HEK293T (cell line): ENCODE measurements at regions not wholly inside any gene's neighbourhood (a gene's known extent, or its start where the extent isn't known, plus 50 kb on each side); places are given as distances from the start of the nearest gene placed in this dataset.

Source experiments
- CTCF ChIA-PET: fragments of 350-600 bp; formaldehyde crosslinking; extraction: SDS; loops from one replicate; lab custom pipeline; 2021; ENCODE audit warnings: antibody characterized with exemption, inconsistent platforms; lab: Yijun Ruan, JAX
- POLR2A ChIA-PET: fragments of 350-600 bp; formaldehyde crosslinking; extraction: SDS; loops from one replicate; lab custom pipeline; 2020; ENCODE audit warnings: antibody characterized with exemption, inconsistent platforms; lab: Yijun Ruan, JAX
- DNase-seq: peaks from one replicate; pipeline ENCODE4 v3.0.0; 2012; ENCODE audit warnings: mixed read lengths; ENCODE audit errors: extremely low spot score
- ARNT ChIP-seq: fragments of 450-650 bp; IDR thresholded peaks from 2 replicates; pipeline ENCODE4 v1.6.1; 2017; ENCODE audit warnings: mild to moderate bottlenecking
- BHLHE40 ChIP-seq: fragments of 450-650 bp; IDR thresholded peaks from 2 replicates; pipeline ENCODE4 v1.6.1; 2016; ENCODE audit warnings: mild to moderate bottlenecking, moderate library complexity, borderline replicate concordance
- CTBP1 ChIP-seq: fragments of 450-650 bp; IDR thresholded peaks from 2 replicates; pipeline ENCODE4 v1.6.1; 2016; ENCODE audit warnings: borderline replicate concordance
- ELF4 ChIP-seq: fragments of 450-650 bp; IDR thresholded peaks from 2 replicates; pipeline ENCODE4 v1.6.1; 2017; ENCODE audit warnings: antibody characterized with exemption
- FOXA1 ChIP-seq: fragments of 450-650 bp; IDR thresholded peaks from 2 replicates; pipeline ENCODE4 v1.6.1; 2016; ENCODE audit warnings: mild to moderate bottlenecking
- FOXK2 ChIP-seq: fragments of 450-650 bp; IDR thresholded peaks from 2 replicates; pipeline ENCODE4 v1.6.1; 2016; ENCODE audit warnings: mild to moderate bottlenecking
- FOXM1 ChIP-seq: fragments of 450-650 bp; IDR thresholded peaks from 2 replicates; pipeline ENCODE4 v1.6.1; 2017; ENCODE audit warnings: mild to moderate bottlenecking, borderline replicate concordance
- HDGF ChIP-seq: fragments of 450-650 bp; IDR thresholded peaks from 2 replicates; pipeline ENCODE4 v1.6.1; 2017; ENCODE audit warnings: antibody characterized with exemption, borderline replicate concordance
- L3MBTL2 ChIP-seq: fragments of 450-650 bp; conservative IDR thresholded peaks from 2 replicates; pipeline ENCODE4 v1.6.1; 2016; ENCODE audit warnings: mild to moderate bottlenecking
- LEF1 ChIP-seq: fragments of 450-650 bp; IDR thresholded peaks from 2 replicates; pipeline ENCODE4 v1.6.1; 2017; ENCODE audit warnings: mild to moderate bottlenecking, borderline replicate concordance
- NFRKB ChIP-seq: fragments of 450-650 bp; IDR thresholded peaks from 2 replicates; pipeline ENCODE4 v1.6.1; 2016; ENCODE audit warnings: mild to moderate bottlenecking, moderate library complexity
- SP1 ChIP-seq: fragments of 450-650 bp; IDR thresholded peaks from 2 replicates; pipeline ENCODE4 v1.6.1; 2017
- SUZ12 ChIP-seq: fragments of 450-650 bp; IDR thresholded peaks from 2 replicates; pipeline ENCODE4 v1.6.1; 2016; ENCODE audit warnings: mild to moderate bottlenecking
- TARDBP ChIP-seq: fragments of 450-650 bp; IDR thresholded peaks from 2 replicates; pipeline ENCODE4 v1.6.1; 2016
- ZNF384 ChIP-seq: fragments of 450-650 bp; IDR thresholded peaks from 2 replicates; pipeline ENCODE4 v1.6.1; 2016
- TF ChIP-seq, protein P1 (sequence below): fragments of 450-650 bp; IDR thresholded peaks from 2 replicates; pipeline ENCODE4 v1.6.1; 2016

DNA sequence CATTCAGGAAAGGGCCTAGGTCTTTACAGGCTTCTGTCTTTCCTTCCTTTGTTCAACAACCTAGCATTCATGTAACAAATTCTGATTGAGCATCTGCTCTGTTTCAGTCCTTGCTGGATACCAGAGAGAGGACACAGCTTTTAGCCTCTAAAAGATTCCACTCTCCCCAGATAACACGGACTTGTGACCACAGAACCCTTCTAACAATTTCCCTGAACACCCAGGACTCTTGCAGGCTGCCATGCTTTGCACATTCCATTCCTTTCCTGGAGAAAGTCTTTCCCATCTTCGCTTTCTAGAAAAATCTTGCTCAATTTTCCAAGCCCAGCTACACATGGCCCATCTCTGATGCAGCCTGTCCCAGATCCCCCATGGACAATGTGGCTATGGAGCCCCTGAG, 310.9 kb downstream of the ACTL7B start:
- CTCF ChIA-PET: interaction anchor here (0.6 to 0.8 kb wide), 2 partner anchors 10 to 21 kb away, joined by 3 to 4 read pairs; no protein-coding TSS in a partner anchor
- TF ChIP-seq FOXM1 (no peak), L3MBTL2 (no peak), CTBP1 (no peak), ELF4 (no peak), ARNT (no peak), ZNF384 (no peak), SP1 (no peak), HDGF (no peak), TARDBP (no peak), NFRKB (no peak), FOXA1 (no peak), LEF1 (no peak), FOXK2 (no peak), SUZ12 (no peak), BHLHE40 (no peak)
- TF ChIP-seq, protein P1, sequence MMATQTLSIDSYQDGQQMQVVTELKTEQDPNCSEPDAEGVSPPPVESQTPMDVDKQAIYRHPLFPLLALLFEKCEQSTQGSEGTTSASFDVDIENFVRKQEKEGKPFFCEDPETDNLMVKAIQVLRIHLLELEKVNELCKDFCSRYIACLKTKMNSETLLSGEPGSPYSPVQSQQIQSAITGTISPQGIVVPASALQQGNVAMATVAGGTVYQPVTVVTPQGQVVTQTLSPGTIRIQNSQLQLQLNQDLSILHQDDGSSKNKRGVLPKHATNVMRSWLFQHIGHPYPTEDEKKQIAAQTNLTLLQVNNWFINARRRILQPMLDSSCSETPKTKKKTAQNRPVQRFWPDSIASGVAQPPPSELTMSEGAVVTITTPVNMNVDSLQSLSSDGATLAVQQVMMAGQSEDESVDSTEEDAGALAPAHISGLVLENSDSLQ: no peak
- POLR2A ChIA-PET: no interaction called here
- no peak for DNase-seq

DNA sequence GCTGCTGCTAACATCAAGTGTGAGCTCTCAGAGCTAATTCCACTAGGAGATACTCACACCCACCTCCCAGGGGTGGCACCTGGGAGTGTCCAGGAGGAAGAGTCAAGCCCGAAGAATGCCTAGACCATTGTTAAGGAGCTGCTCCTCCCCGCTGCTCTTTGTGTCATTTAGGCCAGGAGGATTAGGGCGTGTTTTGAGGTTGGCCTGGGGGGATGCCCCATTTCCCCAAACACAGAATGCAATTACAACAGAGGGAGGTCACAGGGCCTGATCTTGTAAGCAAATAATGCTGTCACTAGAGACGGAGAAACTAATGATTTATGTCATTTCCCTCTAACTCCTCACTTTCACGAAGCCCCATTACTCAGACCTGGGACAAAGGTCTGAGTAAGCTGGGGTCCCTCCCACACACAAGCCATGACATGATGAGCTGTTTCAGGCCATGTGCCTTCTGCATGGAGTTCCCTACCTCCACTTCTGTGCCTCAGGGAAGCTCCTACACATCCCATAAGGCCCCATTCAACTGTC, 312.5 kb downstream of the ACTL7B start:
- no peak for DNase-seq
- ChIA-PET POLR2A (interaction anchor here (0.9 kb wide), 1 partner anchor 8 kb away, joined by 3 read pairs; no protein-coding TSS in a partner anchor), CTCF (interaction anchor here (0.8 kb wide), 1 partner anchor 22 kb away, joined by 3 read pairs; no protein-coding TSS in a partner anchor)
- TF ChIP-seq FOXK2: no peak
- TF ChIP-seq, protein P1: peak; percentile 78

DNA sequence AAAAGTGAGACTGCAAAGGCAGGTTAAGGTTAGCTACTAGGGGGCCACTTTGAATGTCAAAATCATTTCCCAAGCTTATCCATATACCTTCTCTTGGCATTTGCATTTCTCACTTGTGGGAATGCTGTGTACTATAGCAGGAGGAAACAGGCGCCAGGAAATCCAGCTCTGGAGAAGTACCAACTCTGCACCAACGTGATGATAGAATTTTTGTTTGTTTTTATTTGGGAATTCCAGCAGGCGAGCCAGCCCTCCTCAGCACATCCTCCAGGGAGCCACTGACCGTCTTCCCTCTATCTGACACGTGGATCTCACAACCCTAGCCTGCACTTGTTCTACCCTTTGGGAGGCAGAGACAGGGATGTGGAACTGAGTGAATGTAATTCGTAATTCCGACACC, 318.0 kb downstream of the ACTL7B start:
- POLR2A ChIA-PET: no interaction called here
- CTCF ChIA-PET: no interaction called here
- no peak for DNase-seq

DNA sequence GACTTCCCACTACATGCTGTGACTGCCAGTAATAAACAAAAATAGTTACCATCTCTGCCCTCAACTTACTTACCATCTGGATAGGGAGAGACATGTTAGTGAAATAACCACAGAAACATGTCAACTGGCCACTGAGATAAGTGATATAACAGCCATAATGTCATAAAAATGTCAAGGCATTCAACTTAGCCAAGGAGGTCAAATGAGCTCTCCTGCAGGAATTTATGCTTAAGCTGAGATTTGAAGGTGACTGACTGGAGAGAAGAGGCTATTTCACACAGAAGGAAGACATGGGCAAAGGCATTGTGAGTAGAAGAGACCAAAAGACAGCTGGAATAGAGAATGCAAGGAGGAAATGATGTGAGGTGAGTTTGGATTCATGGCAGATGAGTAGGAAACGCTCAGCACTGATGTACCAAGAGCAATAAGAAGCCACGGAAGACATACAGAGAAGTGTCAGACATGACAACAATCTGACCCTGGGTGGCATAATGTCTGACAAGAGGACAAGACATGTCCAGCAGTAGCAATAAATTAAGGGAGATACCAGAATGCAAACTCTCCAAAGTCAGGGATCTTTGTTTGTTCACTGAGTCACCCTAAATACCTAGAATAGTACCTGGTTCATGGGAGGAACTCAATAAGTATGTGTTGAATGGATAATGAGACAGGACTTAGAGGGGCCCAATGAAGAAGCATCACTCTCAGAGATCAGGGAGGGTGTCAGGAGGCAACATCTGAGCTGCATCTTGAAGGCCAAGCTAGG, 318.8 kb downstream of the ACTL7B start:
- TF ChIP-seq, protein P1: no peak
- no peak for TF ChIP-seq ZNF384
- DNase-seq: no peak
- ChIA-PET CTCF (interaction anchor here (0.7 kb wide), 1 partner anchor 11 kb away, joined by 3 read pairs; no protein-coding TSS in a partner anchor), POLR2A (no interaction called here)

More for the DNA sequence above, 318.0 kb downstream of the ACTL7B start:
- TF ChIP-seq TARDBP: no peak
- TF ChIP-seq FOXA1: no peak
- TF ChIP-seq L3MBTL2: no peak
- TF ChIP-seq NFRKB: no peak
- TF ChIP-seq SP1: no peak
- no peak for TF ChIP-seq CTBP1
- TF ChIP-seq, protein P1: no peak
- no peak for TF ChIP-seq HDGF
- TF ChIP-seq LEF1: no peak
- TF ChIP-seq SUZ12: no peak
- no peak for TF ChIP-seq ELF4
- no peak for TF ChIP-seq ARNT
- TF ChIP-seq FOXM1: no peak
- no peak for TF ChIP-seq BHLHE40
- no peak for TF ChIP-seq ZNF384

DNA sequence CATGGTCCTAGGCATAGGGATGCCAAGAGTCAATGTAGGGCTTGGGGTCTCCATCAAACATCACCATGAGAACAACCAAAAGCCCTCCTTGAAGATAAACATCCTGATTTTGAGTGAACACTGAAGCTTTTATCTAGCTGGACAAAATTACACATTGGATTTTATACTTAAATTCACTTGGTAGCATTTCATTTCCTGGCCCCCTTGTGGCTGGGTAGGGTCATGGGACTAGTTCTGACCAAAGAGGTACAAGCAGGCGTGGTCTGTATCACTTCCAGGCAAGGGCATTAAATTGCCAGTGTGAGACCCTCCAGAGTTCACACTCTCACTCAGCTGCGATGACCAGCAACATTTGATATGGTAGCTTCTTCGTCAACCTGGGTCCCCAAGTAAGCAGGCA, 320.3 kb downstream of the ACTL7B start:
- POLR2A ChIA-PET: no interaction called here
- DNase-seq: peak; percentile 26
- CTCF ChIA-PET: interaction anchor here (0.9 to 1.0 kb wide), 3 partner anchors 10 to 18 kb away, joined by 3 to 4 read pairs (median 3); no protein-coding TSS in a partner anchor
- TF ChIP-seq FOXK2 (no peak), ELF4 (no peak), SP1 (no peak), L3MBTL2 (no peak), HDGF (no peak), ARNT (no peak), NFRKB (no peak), SUZ12 (no peak), LEF1 (no peak), FOXM1 (no peak), CTBP1 (no peak), BHLHE40 (no peak)
- TF ChIP-seq, protein P1: no peak
